Stimulated activated CD4-positive, alpha-beta T cell treated with anti-CD3 and anti-CD28 coated beads, Interleukin-15, amount 100 ng/mL, for 48 hours (primary cell): ENCODE measurements at regions not wholly inside any gene's neighbourhood (a gene's known extent, or its start where the extent isn't known, plus 50 kb on each side); places are given as distances from the start of the nearest gene placed in this dataset.

Experiments used
- DNase-seq, 2 donors: peaks; one replicate each; pipeline ENCODE4 v3.0.0-alpha.2; 2020; ENCODE audit warnings: low read depth in 2 of 2

GRCh38 chr4:18572481-18572880 lies 550.9 kb upstream of the LCORL start:
- no peak for DNase-seq

GRCh38 chr4:18571301-18571761 lies 549.8 kb upstream of the LCORL start:
- no peak for DNase-seq

GRCh38 chr4:18570370-18570769 lies 548.8 kb upstream of the LCORL start:
- no peak for DNase-seq

- DNase-seq, result no peak
Measured at GRCh38 chr4:18568600-18568999, 547.0 kb upstream of the LCORL start.

- DNase-seq, result no peak
Measured at GRCh38 chr4:18566970-18567799, 545.6 kb upstream of the LCORL start.

- DNase-seq, result no peak
Measured at GRCh38 chr4:18559492-18559891, 537.9 kb upstream of the LCORL start.

GRCh38 chr4:18556402-18556801 lies 534.8 kb upstream of the LCORL start:
- DNase-seq, result no peak

GRCh38 chr4:18540349-18540748 lies 518.8 kb upstream of the LCORL start:
- no peak for DNase-seq

- no peak for DNase-seq
Measured at GRCh38 chr4:18538121-18538520, 516.6 kb upstream of the LCORL start.

- DNase-seq, result no peak
Measured at GRCh38 chr4:18536428-18536827, 514.9 kb upstream of the LCORL start.

- DNase-seq, result no peak
Measured at GRCh38 chr4:18535948-18536347, 514.4 kb upstream of the LCORL start.

- no peak for DNase-seq
Measured at GRCh38 chr4:18533262-18533775, 511.8 kb upstream of the LCORL start.

- DNase-seq, result no peak
Measured at GRCh38 chr4:18531731-18532130, 510.2 kb upstream of the LCORL start.

- no peak for DNase-seq
Measured at GRCh38 chr4:18529482-18529881, 507.9 kb upstream of the LCORL start.

- DNase-seq, result no peak
Measured at GRCh38 chr4:18524667-18525066, 503.1 kb upstream of the LCORL start.

- no peak for DNase-seq
Measured at GRCh38 chr4:18518098-18518497, 496.5 kb upstream of the LCORL start.

GRCh38 chr4:18513861-18514260 lies 492.3 kb upstream of the LCORL start:
- DNase-seq, result no peak

- DNase-seq, result no peak
Measured at GRCh38 chr4:18512718-18513117, 491.2 kb upstream of the LCORL start.

- no peak for DNase-seq
Measured at GRCh38 chr4:18511727-18512126, 490.2 kb upstream of the LCORL start.

GRCh38 chr4:18508786-18509185 lies 487.2 kb upstream of the LCORL start:
- no peak for DNase-seq

GRCh38 chr4:18480928-18481327 lies 459.4 kb upstream of the LCORL start:
- no peak for DNase-seq

GRCh38 chr4:18480342-18480741 lies 458.8 kb upstream of the LCORL start:
- no peak for DNase-seq

- no peak for DNase-seq
Measured at GRCh38 chr4:18479825-18480224, 458.3 kb upstream of the LCORL start.
